ENCODE measurements at regions not wholly inside any gene's neighbourhood (a gene's known extent, or its start where the extent isn't known, plus 50 kb on each side); places are given as distances from the start of the nearest gene placed in this dataset.

GRCh38 chr5:74225587-74225986 is 414.9 kb downstream of the ENC1 start:
- H3K27me3 ChIP-seq (ENCODE audit: control insufficient read depth, insufficient read depth, low read length) = no peaks in the 10 kb centered on the region
- H3K9me3 ChIP-seq (ENCODE audit: control insufficient read depth, insufficient read depth, low read length) = peaks cover 13% of the 10 kb centered on the region
- no peak overlapping the region for H3K4me3 ChIP-seq (ENCODE audit: low read depth, low read length)
- no peaks in the 10 kb centered on the region for H3K36me3 ChIP-seq (ENCODE audit: control insufficient read depth, insufficient read depth, low read length)
- no peaks in the 10 kb centered on the region for H3K4me1 ChIP-seq (ENCODE audit: control insufficient read depth, insufficient read depth, low read length)
- no peak overlapping the region for H3K9ac ChIP-seq (ENCODE audit: low read depth, low read length)
- H3K27ac ChIP-seq (ENCODE audit: low read depth, low read length) = no peak overlapping the region

GRCh38 chr5:74224331-74224730 is 416.2 kb downstream of the ENC1 start:
- no peak overlapping the region for H3K4me3 ChIP-seq (ENCODE audit: low read depth, low read length)
- H3K27ac ChIP-seq (ENCODE audit: low read depth, low read length) = no peak overlapping the region
- no peaks in the 10 kb centered on the region for H3K4me1 ChIP-seq (ENCODE audit: control insufficient read depth, insufficient read depth, low read length)
- peaks cover 14% of the 10 kb centered on the region for H3K9me3 ChIP-seq (ENCODE audit: control insufficient read depth, insufficient read depth, low read length)
- no peak overlapping the region for H3K9ac ChIP-seq (ENCODE audit: low read depth, low read length)
- H3K36me3 ChIP-seq (ENCODE audit: control insufficient read depth, insufficient read depth, low read length) = no peaks in the 10 kb centered on the region
- H3K27me3 ChIP-seq (ENCODE audit: control insufficient read depth, insufficient read depth, low read length) = no peaks in the 10 kb centered on the region

- H3K9ac ChIP-seq (ENCODE audit: low read depth, low read length) = no peak overlapping the region
- H3K36me3 ChIP-seq (ENCODE audit: control insufficient read depth, insufficient read depth, low read length) = no peaks in the 10 kb centered on the region
- H3K9me3 ChIP-seq (ENCODE audit: control insufficient read depth, insufficient read depth, low read length) = peaks cover 14% of the 10 kb centered on the region
- no peak overlapping the region for H3K27ac ChIP-seq (ENCODE audit: low read depth, low read length)
- H3K4me3 ChIP-seq (ENCODE audit: low read depth, low read length) = no peak overlapping the region
- no peaks in the 10 kb centered on the region for H3K27me3 ChIP-seq (ENCODE audit: control insufficient read depth, insufficient read depth, low read length)
- no peaks in the 10 kb centered on the region for H3K4me1 ChIP-seq (ENCODE audit: control insufficient read depth, insufficient read depth, low read length)
Measured at GRCh38 chr5:74222806-74223205, 417.7 kb downstream of the ENC1 start.

- H3K4me1 ChIP-seq (ENCODE audit: control insufficient read depth, insufficient read depth, low read length) = no peaks in the 10 kb centered on the region
- no peak overlapping the region for H3K27ac ChIP-seq (ENCODE audit: low read depth, low read length)
- H3K4me3 ChIP-seq (ENCODE audit: low read depth, low read length) = no peak overlapping the region
- peaks cover 14% of the 10 kb centered on the region for H3K9me3 ChIP-seq (ENCODE audit: control insufficient read depth, insufficient read depth, low read length)
- no peaks in the 10 kb centered on the region for H3K36me3 ChIP-seq (ENCODE audit: control insufficient read depth, insufficient read depth, low read length)
- no peak overlapping the region for H3K9ac ChIP-seq (ENCODE audit: low read depth, low read length)
- no peaks in the 10 kb centered on the region for H3K27me3 ChIP-seq (ENCODE audit: control insufficient read depth, insufficient read depth, low read length)
Measured at GRCh38 chr5:74221413-74221812, 419.1 kb downstream of the ENC1 start.

GRCh38 chr5:74216012-74216411 is 424.5 kb downstream of the ENC1 start:
- Histone ChIP-seq H3K4me1 (ENCODE audit: control insufficient read depth, insufficient read depth, low read length) (no peaks in the 10 kb centered on the region), H3K9me3 (ENCODE audit: control insufficient read depth, insufficient read depth, low read length) (peaks cover 4% of the 10 kb centered on the region; the same call in 1 of the 2 replicates), H3K36me3 (ENCODE audit: control insufficient read depth, insufficient read depth, low read length) (no peaks in the 10 kb centered on the region), H3K27ac (ENCODE audit: low read depth, low read length) (no peak overlapping the region), H3K9ac (ENCODE audit: low read depth, low read length) (no peak overlapping the region), H3K4me3 (ENCODE audit: low read depth, low read length) (no peak overlapping the region), H3K27me3 (ENCODE audit: control insufficient read depth, insufficient read depth, low read length) (no peaks in the 10 kb centered on the region)

GRCh38 chr5:74212336-74212735 is 428.2 kb downstream of the ENC1 start:
- no peak overlapping the region for H3K9ac ChIP-seq (ENCODE audit: low read depth, low read length)
- H3K27ac ChIP-seq (ENCODE audit: low read depth, low read length) = no peak overlapping the region
- peaks cover 4% of the 10 kb centered on the region for H3K4me1 ChIP-seq (ENCODE audit: control insufficient read depth, insufficient read depth, low read length)

GRCh38 chr5:74209571-74209970 is 431.0 kb downstream of the ENC1 start:
- Histone ChIP-seq H3K27me3 (ENCODE audit: control insufficient read depth, insufficient read depth, low read length) (no peaks in the 10 kb centered on the region), H3K36me3 (ENCODE audit: control insufficient read depth, insufficient read depth, low read length) (no peaks in the 10 kb centered on the region), H3K9ac (ENCODE audit: low read depth, low read length) (no peak overlapping the region), H3K4me1 (ENCODE audit: control insufficient read depth, insufficient read depth, low read length) (peaks cover 17% of the 10 kb centered on the region), H3K27ac (ENCODE audit: low read depth, low read length) (no peak overlapping the region), H3K4me3 (ENCODE audit: low read depth, low read length) (no peak overlapping the region), H3K9me3 (ENCODE audit: control insufficient read depth, insufficient read depth, low read length) (no peaks in the 10 kb centered on the region)

More at GRCh38 chr5:74212336-74212735, 428.2 kb downstream of the ENC1 start:
- H3K36me3 ChIP-seq (ENCODE audit: control insufficient read depth, insufficient read depth, low read length) = no peaks in the 10 kb centered on the region
- H3K9me3 ChIP-seq (ENCODE audit: control insufficient read depth, insufficient read depth, low read length) = no peaks in the 10 kb centered on the region
- no peaks in the 10 kb centered on the region for H3K27me3 ChIP-seq (ENCODE audit: control insufficient read depth, insufficient read depth, low read length)
- no peak overlapping the region for H3K4me3 ChIP-seq (ENCODE audit: low read depth, low read length)

GRCh38 chr5:74206579-74207550 is 433.7 kb downstream of the ENC1 start:
- H3K27ac ChIP-seq (ENCODE audit: low read depth, low read length) = no peak overlapping the region

GRCh38 chr5:74205767-74206578 is 434.6 kb downstream of the ENC1 start:
- no peaks in the 10 kb centered on the region for H3K36me3 ChIP-seq (ENCODE audit: control insufficient read depth, insufficient read depth, low read length)
- H3K9me3 ChIP-seq (ENCODE audit: control insufficient read depth, insufficient read depth, low read length) = no peaks in the 10 kb centered on the region
- H3K27me3 ChIP-seq (ENCODE audit: control insufficient read depth, insufficient read depth, low read length) = no peaks in the 10 kb centered on the region
- peaks cover 17% of the 10 kb centered on the region for H3K4me1 ChIP-seq (ENCODE audit: control insufficient read depth, insufficient read depth, low read length)
- no peak overlapping the region for H3K9ac ChIP-seq (ENCODE audit: low read depth, low read length)
- no peak overlapping the region for H3K4me3 ChIP-seq (ENCODE audit: low read depth, low read length)
- no peak overlapping the region for H3K27ac ChIP-seq (ENCODE audit: low read depth, low read length)

More at GRCh38 chr5:74206579-74207550, 433.7 kb downstream of the ENC1 start:
- Histone ChIP-seq H3K27me3 (ENCODE audit: control insufficient read depth, insufficient read depth, low read length) (no peaks in the 10 kb centered on the region), H3K4me1 (ENCODE audit: control insufficient read depth, insufficient read depth, low read length) (peaks cover 17% of the 10 kb centered on the region), H3K9ac (ENCODE audit: low read depth, low read length) (no peak overlapping the region), H3K36me3 (ENCODE audit: control insufficient read depth, insufficient read depth, low read length) (no peaks in the 10 kb centered on the region), H3K9me3 (ENCODE audit: control insufficient read depth, insufficient read depth, low read length) (no peaks in the 10 kb centered on the region), H3K4me3 (ENCODE audit: low read depth, low read length) (no peak overlapping the region)

GRCh38 chr5:74201334-74202081 is 439.0 kb downstream of the ENC1 start:
- Histone ChIP-seq H3K27ac (ENCODE audit: low read depth, low read length) (no peak overlapping the region), H3K4me1 (ENCODE audit: control insufficient read depth, insufficient read depth, low read length) (peaks cover 5% of the 10 kb centered on the region), H3K27me3 (ENCODE audit: control insufficient read depth, insufficient read depth, low read length) (no peaks in the 10 kb centered on the region), H3K4me3 (ENCODE audit: low read depth, low read length) (no peak overlapping the region), H3K36me3 (ENCODE audit: control insufficient read depth, insufficient read depth, low read length) (no peaks in the 10 kb centered on the region), H3K9ac (ENCODE audit: low read depth, low read length) (no peak overlapping the region), H3K9me3 (ENCODE audit: control insufficient read depth, insufficient read depth, low read length) (no peaks in the 10 kb centered on the region)
